Hindlimb muscle (tissue), 1 donor: ENCODE measurements at regions not wholly inside any gene's neighbourhood (a gene's known extent, or its start where the extent isn't known, plus 50 kb on each side); places are given as distances from the start of the nearest gene placed in this dataset.
"Not testable (repeated sequence)": the region's sequence is repeated elsewhere in the genome, so short reads cannot be mapped to it uniquely, and the experiment has no call there.

ENCODE experiments used
- DNase-seq: peaks from one replicate; pipeline ENCODE4 v3.0.0-alpha.2; 2013

DNA sequence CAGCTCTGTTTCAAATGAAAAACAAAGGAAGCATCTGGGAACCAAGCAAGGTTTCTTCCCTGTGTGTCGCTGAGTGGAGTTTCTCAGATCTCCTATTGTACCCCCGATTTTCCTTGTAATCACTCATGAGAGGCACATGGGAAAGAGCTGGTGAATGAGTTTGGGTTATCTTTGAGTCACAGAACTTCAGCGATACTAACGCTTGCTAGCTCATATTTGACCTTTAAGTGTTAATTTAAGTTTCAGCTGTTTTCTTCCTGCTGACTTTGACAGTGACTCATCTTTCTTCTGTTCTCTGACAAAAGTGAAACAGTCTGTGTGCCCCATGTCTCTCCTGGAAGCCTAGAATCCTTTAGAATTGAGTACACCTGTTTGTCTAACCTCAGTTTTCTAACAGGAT lies 261.1 kb upstream of the RGS17 start:
- DNase-seq: no peak

- DNase-seq: no peak
These were observed 242.8 kb upstream of the RGS17 start for GRCh38 chr6:153373869-153374268.

DNA sequence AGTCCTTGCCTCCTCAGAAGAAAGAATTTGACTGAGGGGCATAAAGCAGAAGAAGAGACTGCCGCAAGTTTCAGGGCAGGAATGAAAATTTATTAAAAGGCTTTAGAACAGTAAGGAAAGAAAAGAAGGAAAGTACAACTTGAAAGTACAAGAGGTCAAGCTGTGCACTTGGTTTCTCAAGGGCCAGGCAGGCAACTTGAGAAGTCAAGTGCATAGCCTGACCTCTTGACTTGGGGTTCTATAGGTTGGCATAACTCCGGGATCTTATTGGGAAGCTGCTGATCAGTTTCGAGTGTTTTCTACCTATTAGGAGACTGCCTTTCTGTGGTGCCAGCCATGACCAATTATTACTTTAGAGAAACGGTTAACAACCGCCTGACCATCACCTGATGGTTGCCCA lies 237.0 kb upstream of the RGS17 start:
- no peak for DNase-seq

DNA sequence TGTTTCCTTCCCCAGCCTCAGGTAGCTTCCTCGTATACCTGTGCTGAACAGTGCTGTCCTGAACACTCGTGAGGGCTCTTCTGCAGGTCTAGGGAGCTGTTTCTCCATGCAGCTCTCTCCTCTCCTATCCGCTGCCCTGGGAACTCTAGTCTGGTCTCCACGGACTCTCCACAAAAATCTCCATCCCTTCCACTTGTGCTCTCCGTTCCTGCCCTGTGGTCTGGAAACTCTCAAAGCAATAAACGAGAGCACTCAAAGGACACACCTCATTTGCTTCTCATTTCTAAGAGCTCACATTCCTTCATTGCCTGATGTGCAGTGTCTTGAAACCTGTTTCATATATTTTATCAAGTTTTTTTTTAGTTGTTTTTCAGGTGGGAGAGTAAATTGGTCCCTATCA lies 235.9 kb upstream of the RGS17 start:
- no peak for DNase-seq

- DNase-seq: no peak
These were observed 226.3 kb upstream of the RGS17 start for GRCh38 chr6:153357391-153357790.

DNA sequence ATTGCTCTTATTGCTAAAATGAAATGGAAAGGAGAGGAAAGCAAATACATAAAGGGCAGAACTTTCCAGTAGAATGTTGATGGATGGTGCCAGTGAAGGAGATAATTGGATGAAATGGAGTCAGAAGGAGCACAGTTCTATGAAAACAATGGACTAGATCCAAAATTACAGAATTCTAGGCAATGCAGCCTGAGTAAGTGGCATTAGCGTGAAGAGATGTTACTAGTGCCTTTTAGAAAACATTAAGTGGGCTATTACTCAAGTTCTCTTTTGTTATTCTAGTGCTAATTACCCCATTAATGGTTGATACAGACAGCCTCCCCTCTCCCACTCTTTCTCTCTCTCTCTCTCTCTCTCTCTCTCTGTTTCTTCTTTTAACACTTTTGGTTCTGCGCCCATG lies 209.5 kb upstream of the RGS17 start:
- DNase-seq: no peak

DNA sequence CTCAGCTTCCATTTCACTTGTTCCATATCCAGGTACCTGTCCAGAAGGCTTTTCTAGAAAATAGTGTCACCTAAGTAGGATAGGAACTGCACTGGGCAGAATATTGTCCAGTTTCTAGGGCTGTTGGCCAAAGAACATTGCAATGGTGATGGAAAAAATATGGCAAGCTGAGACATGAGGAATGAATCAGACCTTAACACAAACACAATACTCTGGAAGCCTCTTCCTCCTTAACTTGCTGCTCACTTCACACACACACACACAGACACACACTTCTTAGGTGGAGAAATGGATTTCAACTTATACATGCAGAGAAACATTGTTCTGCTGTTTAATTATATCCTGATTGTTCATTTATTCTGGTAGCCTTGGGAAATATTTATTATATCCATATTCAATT lies 203.0 kb upstream of the RGS17 start:
- DNase-seq: no peak

DNA sequence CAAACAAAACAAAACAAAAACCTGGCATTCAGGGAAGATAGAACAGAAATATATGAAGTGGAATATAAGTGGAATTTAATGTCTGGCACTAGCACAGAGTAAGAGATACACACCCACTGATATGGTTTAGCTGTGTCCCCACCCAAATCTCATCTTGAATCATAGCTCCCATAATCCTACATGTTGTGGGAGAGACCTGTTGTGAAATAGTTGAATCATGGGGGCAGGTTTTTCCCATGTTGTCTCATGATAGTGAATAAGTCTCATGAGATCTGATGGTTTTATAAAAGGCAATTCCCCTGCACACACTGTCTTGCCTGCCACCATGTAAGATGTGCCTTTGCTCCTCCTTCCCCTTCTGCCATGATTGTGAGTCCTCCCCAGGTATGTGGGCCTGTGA lies 200.1 kb upstream of the RGS17 start:
- not testable (repeated sequence) for DNase-seq

GRCh38 chr6:153328194-153328593 lies 197.1 kb upstream of the RGS17 start:
- no peak for DNase-seq

DNA sequence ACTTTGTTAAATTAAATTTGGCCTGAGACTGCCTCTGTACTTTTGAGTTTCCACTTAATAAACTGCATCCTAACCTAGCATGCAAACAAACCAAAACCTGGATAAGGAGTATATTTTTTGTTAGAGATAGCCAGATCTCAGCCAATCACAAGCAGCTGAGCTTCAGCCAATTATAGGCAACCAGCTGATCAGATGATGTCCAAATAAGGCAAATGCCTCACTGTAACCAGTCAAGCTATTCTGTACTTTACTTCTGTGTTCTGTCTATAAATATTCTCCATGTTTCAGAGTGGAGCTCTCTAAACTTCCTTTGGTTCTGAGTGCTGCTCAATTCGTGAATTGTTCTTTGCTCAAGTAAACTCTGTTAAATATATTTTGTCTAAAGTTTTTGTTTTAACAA lies 194.6 kb upstream of the RGS17 start:
- no peak for DNase-seq

DNA sequence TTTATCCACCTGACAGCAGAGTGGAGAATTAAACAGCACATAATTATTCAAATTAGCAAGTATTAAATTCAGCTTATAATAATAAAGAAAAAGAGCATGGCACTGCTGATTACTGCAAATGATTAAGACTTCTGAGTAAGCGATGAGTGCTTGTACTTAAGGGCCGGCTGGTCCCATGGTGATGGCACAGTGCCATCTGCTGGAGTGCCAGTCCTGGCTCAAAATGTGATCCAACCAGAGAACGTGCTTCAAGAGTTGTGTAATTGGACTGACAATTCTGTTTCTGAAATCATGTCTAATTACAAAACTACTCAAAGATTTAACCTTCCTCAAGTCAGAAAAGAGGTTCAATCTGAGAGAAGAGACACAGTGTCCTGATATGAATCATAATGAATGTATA lies 181.6 kb upstream of the RGS17 start:
- no peak for DNase-seq

DNA sequence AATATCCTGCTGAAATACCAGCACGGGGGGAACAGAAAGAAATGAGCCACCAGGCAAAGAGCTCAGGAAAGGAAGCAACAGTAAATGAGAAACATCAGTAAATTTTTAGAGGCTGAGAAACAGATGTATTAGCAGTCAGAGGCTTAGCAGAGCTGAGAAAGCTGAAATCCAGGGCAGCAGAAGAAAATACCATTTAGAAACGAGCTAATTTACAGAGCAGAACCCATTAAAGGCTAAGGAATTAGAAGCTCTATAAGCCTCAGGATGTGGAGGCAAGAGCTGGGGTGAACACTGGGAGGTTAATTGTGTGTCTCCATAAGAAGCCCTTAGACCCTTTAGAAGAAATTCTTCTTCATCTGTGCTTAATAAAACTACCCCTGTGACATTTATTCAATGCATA lies 178.6 kb upstream of the RGS17 start:
- no peak for DNase-seq

- no peak for DNase-seq
These were observed 171.1 kb upstream of the RGS17 start for GRCh38 chr6:153302133-153302532.

DNA sequence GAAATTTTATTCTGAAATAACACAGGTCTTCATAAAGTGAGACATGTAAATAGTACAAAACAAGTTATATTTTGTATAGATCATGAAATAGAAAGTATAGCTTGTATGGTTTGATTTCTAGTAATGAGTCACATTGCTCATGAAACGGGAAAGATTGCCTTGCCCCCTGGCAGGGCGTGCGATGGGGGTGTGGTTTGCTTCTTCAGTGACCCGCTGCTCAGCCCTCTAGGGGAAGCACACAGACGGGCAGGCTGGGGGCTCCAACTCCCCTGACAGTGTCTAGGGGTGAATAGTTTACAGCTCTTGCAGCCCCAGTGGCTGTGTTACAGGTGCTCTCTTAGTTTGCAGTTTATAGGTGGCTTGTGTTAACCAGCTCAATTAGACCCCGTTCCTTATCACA lies 170.5 kb upstream of the RGS17 start:
- no peak for DNase-seq

GRCh38 chr6:153282456-153282855 lies 151.4 kb upstream of the RGS17 start:
- DNase-seq: not testable (repeated sequence)

DNA sequence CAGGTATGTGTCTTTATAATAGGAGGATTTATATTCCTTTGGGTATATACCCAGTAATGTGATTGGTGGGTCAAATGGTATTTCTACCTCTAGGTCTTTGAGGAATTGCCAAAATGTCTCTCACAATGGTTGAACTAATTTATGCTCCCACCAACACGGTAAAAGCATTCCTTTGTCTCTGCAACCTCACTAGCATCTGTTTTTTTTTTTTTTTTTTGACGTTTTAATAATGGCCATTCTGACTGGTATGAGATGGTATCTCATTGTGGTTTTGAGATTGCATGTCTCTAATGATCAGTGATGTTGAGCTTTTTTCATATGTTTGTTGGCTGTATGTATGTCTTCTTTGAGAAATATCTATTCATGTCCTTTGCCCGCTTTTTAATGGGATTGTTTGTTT lies 144.9 kb upstream of the RGS17 start:
- DNase-seq: no peak

- no peak for DNase-seq
These were observed 141.3 kb upstream of the RGS17 start for GRCh38 chr6:153272201-153272980.

GRCh38 chr6:153263489-153263888 lies 132.4 kb upstream of the RGS17 start:
- no peak for DNase-seq

DNA sequence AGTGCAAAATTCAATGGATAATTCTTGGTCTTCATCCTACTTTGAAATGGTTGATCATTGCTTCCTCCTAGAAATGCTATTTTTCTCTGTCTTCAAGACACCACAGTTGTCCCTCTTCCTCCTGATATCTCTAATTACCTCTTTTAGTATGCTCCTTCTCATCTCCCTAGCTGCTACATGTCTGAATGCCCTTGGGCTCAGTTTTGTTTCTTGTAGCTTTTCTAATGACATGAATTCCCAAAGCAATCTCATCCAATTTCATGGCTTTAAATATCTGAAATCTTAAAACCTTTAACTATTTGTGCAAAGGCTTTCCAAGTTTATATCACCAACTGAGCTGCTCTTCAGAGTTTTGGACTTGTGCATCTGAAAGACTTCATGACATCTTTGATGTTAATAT lies 120.2 kb upstream of the RGS17 start:
- no peak for DNase-seq

- no peak for DNase-seq
These were observed 106.6 kb upstream of the RGS17 start for GRCh38 chr6:153237670-153238069.

GRCh38 chr6:153231048-153231646 lies 100.1 kb upstream of the RGS17 start:
- DNase-seq: peak; percentile 29

DNA sequence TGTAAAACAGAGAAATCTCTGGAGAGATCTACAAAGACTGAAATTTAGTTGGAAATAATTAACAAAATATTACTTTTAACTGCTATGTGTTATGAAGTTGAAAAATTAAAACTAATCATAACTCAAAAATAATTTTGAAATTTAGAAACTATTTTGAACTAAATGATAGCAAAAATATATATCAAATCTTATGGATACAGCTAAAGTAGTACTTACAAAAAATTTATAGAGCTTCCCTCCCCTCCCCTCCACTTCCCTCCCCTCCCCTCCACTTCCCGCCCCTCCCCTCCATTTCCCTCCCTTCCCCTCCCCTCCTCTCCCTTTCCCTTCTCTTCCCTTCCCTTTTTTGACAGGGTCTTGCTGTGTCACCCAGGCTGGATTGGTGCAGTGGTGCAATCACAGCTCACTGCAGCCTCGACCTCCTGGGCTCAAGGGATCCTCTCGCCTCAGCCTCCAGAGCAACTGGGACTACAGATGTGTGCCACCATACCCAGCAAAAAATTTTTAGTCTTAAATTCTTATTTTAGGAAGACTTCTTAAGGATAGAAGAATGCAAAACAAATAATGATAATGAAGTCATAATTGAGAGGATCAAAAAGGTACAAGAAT lies 87.2 kb upstream of the RGS17 start:
- DNase-seq: no peak

DNA sequence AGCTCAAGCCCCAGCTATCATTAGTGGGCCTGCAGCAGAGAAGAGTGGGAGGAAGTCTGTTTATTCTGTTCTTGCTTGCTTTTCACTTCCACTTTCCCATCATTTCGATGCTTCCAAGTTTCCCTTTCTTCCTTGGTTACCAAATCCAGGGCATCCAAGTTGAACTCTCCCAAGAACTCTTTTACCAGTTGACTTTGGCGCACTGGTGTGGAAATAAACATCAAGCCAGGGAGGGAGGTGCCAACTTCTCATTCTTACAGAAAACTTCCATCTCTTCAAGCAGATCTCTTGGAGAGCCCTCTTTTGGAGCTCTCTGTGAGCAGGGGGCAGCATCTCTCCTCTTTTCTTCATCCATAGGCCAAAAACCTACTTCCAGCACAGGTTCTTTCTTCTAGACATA lies 85.7 kb upstream of the RGS17 start:
- DNase-seq: no peak

DNA sequence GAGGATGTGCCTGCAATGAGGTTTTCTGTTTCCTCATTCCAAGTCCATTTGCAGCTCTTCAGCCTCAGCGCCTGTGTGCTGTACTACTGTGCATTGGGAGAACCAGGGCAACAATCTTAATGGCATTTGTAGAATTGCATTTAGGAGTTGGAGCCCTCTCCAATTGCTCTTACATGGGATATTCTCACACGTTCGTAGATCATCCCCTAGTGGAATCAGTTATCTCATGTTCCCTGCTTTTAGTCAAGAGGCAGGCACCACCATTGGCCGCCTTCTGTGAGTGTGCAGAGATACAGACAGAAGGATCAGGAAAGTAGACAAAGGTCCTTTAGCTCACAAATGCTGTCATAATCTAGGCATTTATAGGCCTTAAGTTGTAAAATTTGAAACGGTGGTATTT lies 84.2 kb upstream of the RGS17 start:
- no peak for DNase-seq
